HEK293 (cell line): ENCODE measurements at regions not wholly inside any gene's neighbourhood (a gene's known extent, or its start where the extent isn't known, plus 50 kb on each side); places are given as distances from the start of the nearest gene placed in this dataset.

ENCODE experiments used
- CTCF ChIA-PET: fragments of 350-600 bp; formaldehyde crosslinking; extraction: SDS; loops from one replicate; lab custom pipeline; 2021; ENCODE audit warnings: antibody characterized with exemption; lab: Yijun Ruan, JAX
- POLR2A ChIA-PET: fragments of 300-600 bp; formaldehyde crosslinking; extraction: SDS; loops from one replicate; lab custom pipeline; 2020; ENCODE audit warnings: antibody characterized with exemption, inconsistent platforms; lab: Yijun Ruan, JAX
- H3K27ac ChIP-seq: fragments of 200-500 bp; sonication (Bioruptor generic); 2 replicates; pipeline ENCODE4 v1.5.1; 2014; ENCODE audit warnings: low read depth, low read length, control low read depth, inconsistent platforms; ENCODE audit errors: extremely low read depth
- H3K36me3 ChIP-seq, 2 experiments: fragments of 200-500 bp in 1 of 2; sonication (Bioruptor generic) in 1 of 2; 1 replicate in 1 of 2; 2 replicates in 1 of 2; pipeline ENCODE4 v1.5.1; 2014 to 2017; ENCODE audit warnings: inconsistent platforms in 2 of 2, low read length in 2 of 2; ENCODE audit not compliant: control insufficient read depth in 2 of 2, insufficient read depth in 1 of 2
- H3K4me1 ChIP-seq: fragments of 200-500 bp; sonication (Bioruptor generic); 2 replicates; pipeline ENCODE4 v1.5.1; 2014; ENCODE audit warnings: mild to moderate bottlenecking, low read length, inconsistent platforms; ENCODE audit not compliant: control insufficient read depth, insufficient read depth
- H3K4me3 ChIP-seq: 2 replicates; pipeline ENCODE4 v1.5.1; 2011; ENCODE audit warnings: low read depth, mild to moderate bottlenecking, control low read depth, low read length, moderate library complexity
- H3K9me3 ChIP-seq: fragments of 200-500 bp; sonication (Bioruptor generic); 2 replicates; pipeline ENCODE4 v1.5.1; 2014; ENCODE audit warnings: low read depth, low read length, inconsistent platforms; ENCODE audit not compliant: control insufficient read depth, insufficient read depth
- BCL11B ChIP-seq: fragments of 450-650 bp; formaldehyde crosslinking; IDR thresholded peaks from 2 replicates; pipeline ENCODE4 v1.5.1; 2016; ENCODE audit warnings: low read depth, missing biosample characterization, missing genetic modification characterization
- GLIS2 ChIP-seq: fragments of 450-650 bp; formaldehyde crosslinking; IDR thresholded peaks from 2 replicates; pipeline ENCODE4 v1.5.1; 2016; ENCODE audit warnings: missing biosample characterization, missing genetic modification characterization
- IKZF3 ChIP-seq: fragments of 450-650 bp; IDR thresholded peaks from 2 replicates; pipeline ENCODE4 v1.5.0; 2018; ENCODE audit warnings: missing biosample characterization, mild to moderate bottlenecking, missing genetic modification characterization, moderate library complexity
- KLF9 ChIP-seq: fragments of 450-650 bp; formaldehyde crosslinking; IDR thresholded peaks from 2 replicates; pipeline ENCODE4 v1.5.1; 2016; ENCODE audit warnings: missing biosample characterization, missing genetic modification characterization, low read depth
- TCF7L2 ChIP-seq: IDR thresholded peaks from 2 replicates; pipeline ENCODE4 v1.6.1; 2011; ENCODE audit warnings: low read depth, mild to moderate bottlenecking, inconsistent platforms, low read length, moderate library complexity, borderline replicate concordance
- WT1 ChIP-seq: fragments of 450-650 bp; formaldehyde crosslinking; IDR thresholded peaks from 2 replicates; pipeline ENCODE4 v1.5.1; 2016; ENCODE audit warnings: missing biosample characterization, missing genetic modification characterization
- ZNF24 ChIP-seq: fragments of 450-650 bp; formaldehyde crosslinking; IDR thresholded peaks from 2 replicates; pipeline ENCODE4 v1.5.1; 2016; ENCODE audit warnings: missing biosample characterization, missing genetic modification characterization
- ZNF266 ChIP-seq: fragments of 450-650 bp; formaldehyde crosslinking; IDR thresholded peaks from 2 replicates; pipeline ENCODE4 v1.5.1; 2016; ENCODE audit warnings: missing biosample characterization, missing genetic modification characterization, low read depth
- ZNF366 ChIP-seq: fragments of 450-650 bp; formaldehyde crosslinking; conservative IDR thresholded peaks from 2 replicates; pipeline ENCODE4 v1.5.1; 2016; ENCODE audit warnings: missing biosample characterization, missing genetic modification characterization
- ZNF391 ChIP-seq: fragments of 450-650 bp; formaldehyde crosslinking; IDR thresholded peaks from 2 replicates; pipeline ENCODE4 v1.5.1; 2016; ENCODE audit warnings: low read depth, missing biosample characterization, missing genetic modification characterization, borderline replicate concordance
- ZNF544 ChIP-seq: fragments of 450-650 bp; formaldehyde crosslinking; IDR thresholded peaks from 2 replicates; pipeline ENCODE4 v1.5.0; 2017; ENCODE audit warnings: missing biosample characterization, missing genetic modification characterization
- ZNF561 ChIP-seq: fragments of 450-650 bp; IDR thresholded peaks from 2 replicates; pipeline ENCODE4 v1.5.1; 2018; ENCODE audit warnings: missing biosample characterization, missing genetic modification characterization, borderline replicate concordance
- ZNF571 ChIP-seq: fragments of 450-650 bp; formaldehyde crosslinking; IDR thresholded peaks from 2 replicates; pipeline ENCODE4 v1.5.0; 2017; ENCODE audit warnings: missing biosample characterization, missing genetic modification characterization
- ZNF658 ChIP-seq: fragments of 450-650 bp; formaldehyde crosslinking; IDR thresholded peaks from 2 replicates; pipeline ENCODE4; 2016; ENCODE audit warnings: missing biosample characterization, missing genetic modification characterization
- ZNF747 ChIP-seq: fragments of 450-650 bp; formaldehyde crosslinking; IDR thresholded peaks from 2 replicates; pipeline ENCODE4 v1.5.1; 2016; ENCODE audit warnings: missing biosample characterization, missing genetic modification characterization
- ZSCAN23 ChIP-seq: fragments of 450-650 bp; formaldehyde crosslinking; IDR thresholded peaks from 2 replicates; pipeline ENCODE4 v1.5.1; 2016; ENCODE audit warnings: missing biosample characterization, missing genetic modification characterization
- TF ChIP-seq, protein P1 (sequence below): fragments of 450-650 bp; IDR thresholded peaks from 2 replicates; pipeline ENCODE4 v1.5.1; 2018; ENCODE audit warnings: missing biosample characterization, mild to moderate bottlenecking, missing genetic modification characterization
- TF ChIP-seq, protein P2 (sequence below): fragments of 450-650 bp; formaldehyde crosslinking; IDR thresholded peaks from 2 replicates; pipeline ENCODE4 v1.5.1; 2016; ENCODE audit warnings: missing biosample characterization, missing genetic modification characterization
- TF ChIP-seq, protein P3 (sequence below): fragments of 450-650 bp; formaldehyde crosslinking; optimal IDR thresholded peaks from 2 replicates; pipeline ENCODE3; 2016; ENCODE audit warnings: missing biosample characterization, mild to moderate bottlenecking, missing genetic modification characterization
- TF ChIP-seq, protein P4 (sequence below): fragments of 450-650 bp; formaldehyde crosslinking; conservative IDR thresholded peaks from 2 replicates; pipeline ENCODE4 v1.5.1; 2016; ENCODE audit warnings: low read depth, missing biosample characterization, missing genetic modification characterization
- TF ChIP-seq, protein P5 (sequence below): sonication (generic); formaldehyde crosslinking; IDR thresholded peaks from 2 replicates; pipeline ENCODE4 v1.8.1; 2022; ENCODE audit warnings: mild to moderate bottlenecking, moderate library complexity, missing genetic modification reagents
- TF ChIP-seq, protein P6 (sequence below): fragments of 450-650 bp; formaldehyde crosslinking; IDR thresholded peaks from 2 replicates; pipeline ENCODE4 v1.5.1; 2016; ENCODE audit warnings: missing biosample characterization, missing genetic modification characterization

DNA sequence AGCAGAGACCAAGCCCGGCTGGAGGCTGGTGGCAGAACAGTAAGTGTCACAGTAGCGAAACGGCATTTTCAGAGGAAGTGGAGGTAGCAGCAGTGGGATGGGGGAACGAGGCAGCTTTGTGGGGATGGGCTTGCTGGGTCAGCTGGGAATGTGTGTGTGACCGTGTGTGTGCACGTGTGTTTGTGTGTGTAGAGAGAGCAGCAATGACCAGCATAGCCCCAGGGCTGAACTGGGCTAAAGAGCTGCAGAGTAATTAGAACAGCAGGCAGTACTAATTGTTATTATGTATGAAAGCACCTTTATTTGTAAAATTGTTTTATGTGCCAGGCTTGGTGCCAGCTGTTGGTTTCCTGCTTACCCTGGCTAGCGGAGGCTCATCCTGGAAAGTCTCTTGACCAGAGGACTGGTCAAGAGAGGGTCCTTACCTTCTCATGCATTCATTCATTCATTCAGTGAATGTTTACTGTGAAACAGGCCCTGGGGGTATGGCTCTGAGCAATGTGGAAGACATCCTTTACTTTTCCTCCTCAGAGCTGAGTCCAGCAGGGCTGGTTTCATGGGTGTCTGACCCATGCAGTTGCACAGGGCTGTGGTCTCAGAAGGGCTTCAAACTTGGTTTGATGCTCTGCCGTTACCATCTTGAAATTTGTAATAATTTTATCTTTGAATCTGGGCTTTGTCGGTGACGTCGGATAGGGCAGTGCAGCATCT, 184.6 kb downstream of the SEC23IP start:
- TF ChIP-seq ZSCAN23 (tag by site-specific recombination) (no peak), WT1 (no peak), ZNF544 (no peak), KLF9 (no peak), ZNF571 (tag by site-specific recombination) (no peak), BCL11B (no peak), IKZF3 (no peak), TCF7L2 (no peak), ZNF658 (tag by site-specific recombination) (no peak), ZNF391 (tag by site-specific recombination) (no peak)
- TF ChIP-seq, protein P1, sequence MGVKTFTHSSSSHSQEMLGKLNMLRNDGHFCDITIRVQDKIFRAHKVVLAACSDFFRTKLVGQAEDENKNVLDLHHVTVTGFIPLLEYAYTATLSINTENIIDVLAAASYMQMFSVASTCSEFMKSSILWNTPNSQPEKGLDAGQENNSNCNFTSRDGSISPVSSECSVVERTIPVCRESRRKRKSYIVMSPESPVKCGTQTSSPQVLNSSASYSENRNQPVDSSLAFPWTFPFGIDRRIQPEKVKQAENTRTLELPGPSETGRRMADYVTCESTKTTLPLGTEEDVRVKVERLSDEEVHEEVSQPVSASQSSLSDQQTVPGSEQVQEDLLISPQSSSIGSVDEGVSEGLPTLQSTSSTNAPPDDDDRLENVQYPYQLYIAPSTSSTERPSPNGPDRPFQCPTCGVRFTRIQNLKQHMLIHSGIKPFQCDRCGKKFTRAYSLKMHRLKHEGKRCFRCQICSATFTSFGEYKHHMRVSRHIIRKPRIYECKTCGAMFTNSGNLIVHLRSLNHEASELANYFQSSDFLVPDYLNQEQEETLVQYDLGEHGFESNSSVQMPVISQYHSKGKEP (tag by site-specific recombination) = no peak
- TF ChIP-seq, all 188 proteins: peak for 0
- H3K36me3 ChIP-seq = no peaks in the 10 kb centered on the region
- POLR2A ChIA-PET = no interaction called here
- no peak overlapping the region for H3K4me3 ChIP-seq
- H3K9me3 ChIP-seq = no peaks in the 10 kb centered on the region
- no peaks in the 10 kb centered on the region for H3K4me1 ChIP-seq
- no peak overlapping the region for H3K27ac ChIP-seq
- CTCF ChIA-PET = no interaction called here

DNA sequence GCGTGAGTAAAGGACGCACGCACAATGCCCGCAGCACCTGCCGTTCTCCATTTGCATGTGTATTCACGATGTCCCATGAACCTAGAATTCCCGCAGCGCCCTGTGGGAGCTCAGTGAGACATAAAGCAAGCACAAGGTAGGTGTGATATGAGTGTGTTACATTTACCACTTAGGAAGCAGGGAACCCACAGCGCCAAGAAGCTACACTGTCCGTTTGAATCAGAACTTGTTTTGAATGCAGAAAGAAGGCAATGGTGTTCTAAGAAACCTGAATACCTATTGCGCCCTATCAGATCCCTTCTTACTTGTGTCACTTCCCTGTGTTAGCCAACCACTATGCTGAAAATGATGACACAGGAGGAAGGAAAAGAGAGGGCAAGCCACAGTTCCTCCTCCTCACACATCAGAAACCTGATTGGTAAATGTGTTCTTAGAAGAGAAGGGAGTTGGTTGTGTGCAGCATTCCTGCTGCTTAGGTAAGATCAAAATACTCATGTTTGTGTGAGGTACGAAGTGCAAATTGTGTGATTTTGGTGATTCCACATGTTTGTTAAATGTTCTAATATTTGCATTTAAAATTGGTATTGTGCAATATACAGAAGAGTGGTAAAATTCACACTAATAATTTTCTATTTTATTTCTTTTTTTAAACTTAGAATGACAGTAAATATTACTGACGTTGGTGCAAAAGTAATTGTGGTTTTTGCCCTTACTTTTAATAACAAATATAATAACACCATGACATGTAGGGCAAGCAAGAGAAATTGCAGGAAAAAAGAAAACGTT, 185.4 kb downstream of the SEC23IP start:
- no peaks in the 10 kb centered on the region for H3K4me1 ChIP-seq
- no peaks in the 10 kb centered on the region for H3K9me3 ChIP-seq
- no peak overlapping the region for H3K27ac ChIP-seq
- CTCF ChIA-PET = no interaction called here
- H3K4me3 ChIP-seq = no peak overlapping the region
- H3K36me3 ChIP-seq = no peaks in the 10 kb centered on the region
- POLR2A ChIA-PET = no interaction called here
- TF ChIP-seq ZNF561 (tag by site-specific recombination) (no peak), ZSCAN23 (tag by site-specific recombination) (no peak), KLF9 (no peak), ZNF266 (tag by site-specific recombination) (no peak), ZNF747 (tag by site-specific recombination) (no peak), ZNF24 (tag by site-specific recombination) (no peak), ZNF391 (tag by site-specific recombination) (no peak), GLIS2 (tag by site-specific recombination) (no peak), ZNF366 (no peak)
- TF ChIP-seq, protein P2, sequence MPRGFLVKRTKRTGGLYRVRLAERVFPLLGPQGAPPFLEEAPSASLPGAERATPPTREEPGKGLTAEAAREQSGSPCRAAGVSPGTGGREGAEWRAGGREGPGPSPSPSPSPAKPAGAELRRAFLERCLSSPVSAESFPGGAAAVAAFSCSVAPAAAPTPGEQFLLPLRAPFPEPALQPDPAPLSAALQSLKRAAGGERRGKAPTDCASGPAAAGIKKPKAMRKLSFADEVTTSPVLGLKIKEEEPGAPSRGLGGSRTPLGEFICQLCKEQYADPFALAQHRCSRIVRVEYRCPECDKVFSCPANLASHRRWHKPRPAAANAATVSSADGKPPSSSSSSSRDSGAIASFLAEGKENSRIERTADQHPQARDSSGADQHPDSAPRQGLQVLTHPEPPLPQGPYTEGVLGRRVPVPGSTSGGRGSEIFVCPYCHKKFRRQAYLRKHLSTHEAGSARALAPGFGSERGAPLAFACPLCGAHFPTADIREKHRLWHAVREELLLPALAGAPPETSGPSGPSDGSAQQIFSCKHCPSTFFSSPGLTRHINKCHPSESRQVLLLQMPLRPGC (tag by site-specific recombination) = no peak
- TF ChIP-seq, protein P3, sequence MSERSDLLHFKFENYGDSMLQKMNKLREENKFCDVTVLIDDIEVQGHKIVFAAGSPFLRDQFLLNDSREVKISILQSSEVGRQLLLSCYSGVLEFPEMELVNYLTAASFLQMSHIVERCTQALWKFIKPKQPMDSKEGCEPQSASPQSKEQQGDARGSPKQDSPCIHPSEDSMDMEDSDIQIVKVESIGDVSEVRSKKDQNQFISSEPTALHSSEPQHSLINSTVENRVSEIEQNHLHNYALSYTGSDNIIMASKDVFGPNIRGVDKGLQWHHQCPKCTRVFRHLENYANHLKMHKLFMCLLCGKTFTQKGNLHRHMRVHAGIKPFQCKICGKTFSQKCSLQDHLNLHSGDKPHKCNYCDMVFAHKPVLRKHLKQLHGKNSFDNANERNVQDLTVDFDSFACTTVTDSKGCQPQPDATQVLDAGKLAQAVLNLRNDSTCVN (tag by site-specific recombination) = no peak
- TF ChIP-seq, protein P4, sequence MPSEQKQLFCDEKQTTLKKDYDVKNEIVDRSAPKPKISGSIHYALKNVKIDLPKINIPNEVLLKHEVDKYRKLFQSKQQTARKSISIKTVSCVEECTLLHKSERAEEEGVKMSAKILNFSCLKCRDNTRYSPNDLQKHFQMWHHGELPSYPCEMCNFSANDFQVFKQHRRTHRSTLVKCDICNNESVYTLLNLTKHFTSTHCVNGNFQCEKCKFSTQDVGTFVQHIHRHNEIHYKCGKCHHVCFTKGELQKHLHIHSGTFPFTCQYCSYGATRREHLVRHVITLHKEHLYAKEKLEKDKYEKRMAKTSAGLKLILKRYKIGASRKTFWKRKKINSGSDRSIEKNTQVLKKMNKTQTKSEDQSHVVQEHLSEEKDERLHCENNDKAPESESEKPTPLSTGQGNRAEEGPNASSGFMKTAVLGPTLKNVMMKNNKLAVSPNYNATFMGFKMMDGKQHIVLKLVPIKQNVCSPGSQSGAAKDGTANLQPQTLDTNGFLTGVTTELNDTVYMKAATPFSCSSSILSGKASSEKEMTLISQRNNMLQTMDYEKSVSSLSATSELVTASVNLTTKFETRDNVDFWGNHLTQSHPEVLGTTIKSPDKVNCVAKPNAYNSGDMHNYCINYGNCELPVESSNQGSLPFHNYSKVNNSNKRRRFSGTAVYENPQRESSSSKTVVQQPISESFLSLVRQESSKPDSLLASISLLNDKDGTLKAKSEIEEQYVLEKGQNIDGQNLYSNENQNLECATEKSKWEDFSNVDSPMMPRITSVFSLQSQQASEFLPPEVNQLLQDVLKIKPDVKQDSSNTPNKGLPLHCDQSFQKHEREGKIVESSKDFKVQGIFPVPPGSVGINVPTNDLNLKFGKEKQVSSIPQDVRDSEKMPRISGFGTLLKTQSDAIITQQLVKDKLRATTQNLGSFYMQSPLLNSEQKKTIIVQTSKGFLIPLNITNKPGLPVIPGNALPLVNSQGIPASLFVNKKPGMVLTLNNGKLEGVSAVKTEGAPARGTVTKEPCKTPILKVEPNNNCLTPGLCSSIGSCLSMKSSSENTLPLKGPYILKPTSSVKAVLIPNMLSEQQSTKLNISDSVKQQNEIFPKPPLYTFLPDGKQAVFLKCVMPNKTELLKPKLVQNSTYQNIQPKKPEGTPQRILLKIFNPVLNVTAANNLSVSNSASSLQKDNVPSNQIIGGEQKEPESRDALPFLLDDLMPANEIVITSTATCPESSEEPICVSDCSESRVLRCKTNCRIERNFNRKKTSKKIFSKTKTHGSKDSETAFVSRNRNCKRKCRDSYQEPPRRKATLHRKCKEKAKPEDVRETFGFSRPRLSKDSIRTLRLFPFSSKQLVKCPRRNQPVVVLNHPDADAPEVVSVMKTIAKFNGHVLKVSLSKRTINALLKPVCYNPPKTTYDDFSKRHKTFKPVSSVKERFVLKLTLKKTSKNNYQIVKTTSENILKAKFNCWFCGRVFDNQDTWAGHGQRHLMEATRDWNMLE = no peak
- TF ChIP-seq, protein P5, sequence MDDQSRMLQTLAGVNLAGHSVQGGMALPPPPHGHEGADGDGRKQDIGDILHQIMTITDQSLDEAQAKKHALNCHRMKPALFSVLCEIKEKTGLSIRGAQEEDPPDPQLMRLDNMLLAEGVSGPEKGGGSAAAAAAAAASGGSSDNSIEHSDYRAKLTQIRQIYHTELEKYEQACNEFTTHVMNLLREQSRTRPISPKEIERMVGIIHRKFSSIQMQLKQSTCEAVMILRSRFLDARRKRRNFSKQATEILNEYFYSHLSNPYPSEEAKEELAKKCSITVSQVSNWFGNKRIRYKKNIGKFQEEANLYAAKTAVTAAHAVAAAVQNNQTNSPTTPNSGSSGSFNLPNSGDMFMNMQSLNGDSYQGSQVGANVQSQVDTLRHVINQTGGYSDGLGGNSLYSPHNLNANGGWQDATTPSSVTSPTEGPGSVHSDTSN (CRISPR knock-in tag) = no peak
- TF ChIP-seq, protein P6, sequence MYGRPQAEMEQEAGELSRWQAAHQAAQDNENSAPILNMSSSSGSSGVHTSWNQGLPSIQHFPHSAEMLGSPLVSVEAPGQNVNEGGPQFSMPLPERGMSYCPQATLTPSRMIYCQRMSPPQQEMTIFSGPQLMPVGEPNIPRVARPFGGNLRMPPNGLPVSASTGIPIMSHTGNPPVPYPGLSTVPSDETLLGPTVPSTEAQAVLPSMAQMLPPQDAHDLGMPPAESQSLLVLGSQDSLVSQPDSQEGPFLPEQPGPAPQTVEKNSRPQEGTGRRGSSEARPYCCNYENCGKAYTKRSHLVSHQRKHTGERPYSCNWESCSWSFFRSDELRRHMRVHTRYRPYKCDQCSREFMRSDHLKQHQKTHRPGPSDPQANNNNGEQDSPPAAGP (tag by site-specific recombination) = no peak
